GM21423 (cell line): ENCODE measurements at regions not wholly inside any gene's neighbourhood (a gene's known extent, or its start where the extent isn't known, plus 50 kb on each side); places are given as distances from the start of the nearest gene placed in this dataset.
"Not testable (repeated sequence)": the region's sequence is repeated elsewhere in the genome, so short reads cannot be mapped to it uniquely, and the experiment has no call there.

ENCODE experiments used
- ATAC-seq: cut with Tn5 transposase; IDR thresholded peaks from one replicate; pipeline ENCODE4 v1.9.1; 2021; ENCODE audit warnings: mild to moderate bottlenecking, moderate library complexity; ENCODE audit not compliant: unreplicated experiment

DNA sequence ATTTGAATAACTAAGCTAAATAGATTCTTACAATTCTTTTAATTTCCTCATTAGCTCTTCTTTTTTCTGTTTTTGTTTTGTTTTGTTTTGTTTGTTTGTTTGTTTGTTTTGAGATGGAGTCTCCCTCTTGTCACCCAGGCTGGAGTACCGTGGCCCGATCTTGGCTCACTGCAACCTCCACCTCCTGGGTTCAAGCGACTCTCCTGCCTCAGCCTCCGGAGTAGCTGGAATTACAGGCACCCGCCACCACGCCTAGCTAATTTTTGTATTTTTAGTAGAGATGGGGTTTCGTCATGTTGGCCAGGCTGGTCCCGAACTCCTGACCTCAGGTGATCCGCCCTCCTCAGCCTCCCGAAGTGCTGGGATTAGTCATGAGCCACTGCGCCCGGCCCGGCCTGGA lies 70.7 kb upstream of the ZNF658 start:
- not testable (repeated sequence) for ATAC-seq

DNA sequence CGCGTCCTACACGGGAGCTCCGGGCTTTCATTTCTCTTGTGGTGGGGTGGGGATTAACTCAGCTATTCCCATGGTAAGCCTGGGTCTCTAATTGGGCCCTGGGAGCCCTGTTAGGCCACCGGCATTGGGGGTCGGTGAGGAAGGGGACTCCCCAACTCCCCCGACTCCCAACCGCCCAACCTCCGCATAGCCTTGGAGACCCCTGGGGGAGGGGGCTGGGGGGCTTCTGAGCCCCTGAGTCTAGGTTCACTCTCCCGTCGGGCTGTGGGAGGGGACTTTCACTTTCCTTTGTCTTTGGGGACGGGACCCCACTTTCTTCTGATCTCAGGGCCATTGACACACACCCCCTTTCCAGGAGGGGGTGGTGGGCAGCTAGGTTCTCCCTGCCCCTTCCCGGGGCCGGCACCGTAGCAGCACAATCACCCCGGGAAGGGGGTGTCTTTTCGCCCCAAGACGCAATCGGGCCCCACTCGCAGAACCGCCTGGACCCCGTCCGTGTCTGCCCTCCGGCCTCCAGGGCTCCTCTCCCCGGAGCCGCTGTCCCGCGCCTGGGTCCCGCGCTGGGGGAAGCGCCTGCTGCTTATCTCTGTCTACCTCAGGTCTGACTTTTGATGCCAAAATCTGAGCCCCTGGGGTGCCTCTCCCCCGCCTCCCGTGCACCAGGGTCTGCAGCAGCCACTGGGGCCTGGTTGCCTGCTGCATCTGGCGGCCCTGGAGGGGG lies 69.6 kb upstream of the ZNF658 start:
- ATAC-seq, result not testable (repeated sequence)

GRCh38 chr9:66832222-66832621 lies 68.3 kb upstream of the ZNF658 start:
- not testable (repeated sequence) for ATAC-seq

DNA sequence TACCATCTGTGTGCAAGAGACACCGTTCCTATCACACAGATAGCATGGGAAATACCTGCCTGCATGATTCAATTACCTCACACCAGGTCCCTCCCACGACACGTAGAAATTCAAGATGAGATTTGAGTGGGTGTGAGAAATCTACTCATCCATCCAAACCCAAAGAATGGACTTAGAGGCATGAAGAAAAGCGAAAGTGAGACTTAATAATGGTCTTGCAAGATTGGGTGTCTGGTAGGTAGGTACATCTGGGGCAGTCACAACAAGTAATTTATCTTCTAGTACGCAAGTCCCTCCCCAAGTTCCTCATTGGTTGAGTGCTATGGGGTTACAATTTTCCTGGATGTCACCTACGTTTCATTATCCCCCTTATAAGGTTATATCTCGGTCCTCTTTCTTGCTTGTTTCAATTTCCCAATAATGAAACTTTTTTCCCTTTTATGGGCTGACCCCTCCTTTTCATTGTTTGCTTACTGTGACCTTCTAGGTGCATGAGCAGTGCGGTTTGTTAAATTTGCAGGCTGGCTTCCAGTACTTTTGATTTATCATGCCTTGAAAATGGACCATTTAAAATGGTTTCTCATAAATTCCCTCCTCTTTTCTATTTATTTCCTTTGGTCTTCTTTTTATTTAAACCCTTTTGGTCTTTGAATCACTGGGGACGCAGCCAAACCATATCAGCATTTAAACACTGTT lies 63.1 kb upstream of the ZNF658 start:
- ATAC-seq, result not testable (repeated sequence)
